GM23338 (cell line): ENCODE measurements at regions not wholly inside any gene's neighbourhood (a gene's known extent, or its start where the extent isn't known, plus 50 kb on each side); places are given as distances from the start of the nearest gene placed in this dataset.

Source experiments
- ATAC-seq: fragments of 200-7000 bp; cut with Tn5 transposase; 3 replicates; pipeline ENCODE4 v1.9.1; 2020
- DNase-seq: peaks from one replicate; pipeline ENCODE4 v3.0.0-alpha.2; 2015; ENCODE audit warnings: low spot score
- H2AFZ ChIP-seq: fragments of 200-600 bp; sonication (generic); 2 replicates; pipeline ENCODE4 v1.8.0; 2016; ENCODE audit warnings: antibody characterized with exemption, mild to moderate bottlenecking, moderate library complexity
- H3F3A ChIP-seq: fragments of 200-600 bp; sonication (generic); replicated peaks from 2 replicates; pipeline ENCODE4 v1.8.0; 2017; ENCODE audit warnings: antibody characterized with exemption, mixed run types, low read depth
- H3K27ac ChIP-seq: fragments of 200-600 bp; sonication (generic); 2 replicates; pipeline ENCODE4 v1.6.1; 2016; ENCODE audit warnings: low read depth
- H3K27me3 ChIP-seq: fragments of 200-600 bp; sonication (generic); 2 replicates; pipeline ENCODE4 v1.8.0; 2016; ENCODE audit warnings: mild to moderate bottlenecking, mixed run types, moderate library complexity; ENCODE audit not compliant: insufficient read depth
- H3K36me3 ChIP-seq: fragments of 200-600 bp; sonication (generic); 2 replicates; pipeline ENCODE4 v1.8.0; 2016; ENCODE audit warnings: mild to moderate bottlenecking; ENCODE audit not compliant: insufficient read depth
- H3K4me1 ChIP-seq: fragments of 200-600 bp; sonication (generic); 2 replicates; pipeline ENCODE4 v1.8.0; 2016; ENCODE audit warnings: mild to moderate bottlenecking, moderate library complexity; ENCODE audit not compliant: insufficient read depth
- H3K4me2 ChIP-seq: fragments of 200-600 bp; sonication (generic); 2 replicates; pipeline ENCODE4 v1.7.1; 2017; ENCODE audit warnings: mixed run types
- H3K4me3 ChIP-seq: fragments of 200-600 bp; sonication (generic); 2 replicates; pipeline ENCODE4 v1.6.1; 2016; ENCODE audit warnings: mixed run types
- H3K79me2 ChIP-seq: fragments of 200-600 bp; sonication (generic); replicated peaks from 2 replicates; pipeline ENCODE4 v1.8.0; 2017; ENCODE audit warnings: mild to moderate bottlenecking; ENCODE audit not compliant: insufficient read depth
- H3K9me2 ChIP-seq: fragments of 200-600 bp; sonication (generic); 2 replicates; pipeline ENCODE4 v1.8.0; 2017; ENCODE audit not compliant: insufficient read depth
- H4K20me1 ChIP-seq: fragments of 200-600 bp; sonication (generic); replicated peaks from 2 replicates; pipeline ENCODE4 v1.8.0; 2017; ENCODE audit warnings: mild to moderate bottlenecking; ENCODE audit not compliant: insufficient read depth
- H3K27ac Mint-ChIP-seq: 2 replicates; pipeline ENCODE4 v1.8.0; 2020; ENCODE audit warnings: inconsistent platforms, mild to moderate bottlenecking, moderate library complexity, mixed read lengths
- H3K27me3 Mint-ChIP-seq: 3 replicates; pipeline ENCODE4 v1.8.0; 2022; ENCODE audit warnings: low read depth, mild to moderate bottlenecking, moderate library complexity, mixed read lengths, inconsistent platforms; ENCODE audit not compliant: insufficient read depth, poor library complexity
- H3K36me3 Mint-ChIP-seq: 3 replicates; pipeline ENCODE4 v1.8.0; 2021; ENCODE audit warnings: low read depth, mild to moderate bottlenecking, inconsistent platforms, moderate library complexity, mixed read lengths
- H3K4me1 Mint-ChIP-seq: 3 replicates; pipeline ENCODE4 v1.8.0; 2020; ENCODE audit warnings: mild to moderate bottlenecking, inconsistent platforms, mixed read lengths
- H3K4me3 Mint-ChIP-seq: 3 replicates; pipeline ENCODE4 v1.8.0; 2021; ENCODE audit warnings: moderate library complexity, mild to moderate bottlenecking, inconsistent platforms, mixed read lengths
- H3K9me3 Mint-ChIP-seq: 3 replicates; pipeline ENCODE4 v1.8.0; 2020; ENCODE audit warnings: moderate library complexity, mild to moderate bottlenecking, inconsistent platforms, mixed read lengths
- CREB1 ChIP-seq: fragments of 250-450 bp; sonication (Bioruptor Pico); IDR thresholded peaks from 2 replicates; pipeline ENCODE4 v1.5.0; 2020; ENCODE audit warnings: low read depth, mild to moderate bottlenecking, moderate library complexity
- REST ChIP-seq: IDR thresholded peaks from one replicate; pipeline ENCODE4 v1.6.1; 2018; ENCODE audit warnings: antibody characterized with exemption; ENCODE audit not compliant: unreplicated experiment
- ZNF114 ChIP-seq: fragments of 250-450 bp; sonication (Bioruptor Pico); IDR thresholded peaks from 2 replicates; pipeline ENCODE4 v1.5.0; 2020; ENCODE audit warnings: mild to moderate bottlenecking, moderate library complexity
- ZNF331 ChIP-seq: fragments of 250-450 bp; sonication (Bioruptor Pico); IDR thresholded peaks from 2 replicates; pipeline ENCODE4 v1.5.0; 2020; ENCODE audit warnings: low read depth, mild to moderate bottlenecking, moderate library complexity
- TF ChIP-seq, protein P1 (sequence below), 2 experiments: fragments of 200-600 bp in 1 of 2; sonication (generic) in 1 of 2; conservative IDR thresholded peaks; 2 replicates each; pipeline versions ENCODE4 v1.5.1 to v1.6.1; 2016 to 2017; ENCODE audit warnings: antibody characterized with exemption in 2 of 2, low read depth in 2 of 2, mild to moderate bottlenecking in 2 of 2, moderate library complexity in 1 of 2
- TF ChIP-seq, protein P2 (sequence below): IDR thresholded peaks from 2 replicates; pipeline ENCODE4 v1.6.1; 2016; ENCODE audit warnings: antibody characterized with exemption

DNA sequence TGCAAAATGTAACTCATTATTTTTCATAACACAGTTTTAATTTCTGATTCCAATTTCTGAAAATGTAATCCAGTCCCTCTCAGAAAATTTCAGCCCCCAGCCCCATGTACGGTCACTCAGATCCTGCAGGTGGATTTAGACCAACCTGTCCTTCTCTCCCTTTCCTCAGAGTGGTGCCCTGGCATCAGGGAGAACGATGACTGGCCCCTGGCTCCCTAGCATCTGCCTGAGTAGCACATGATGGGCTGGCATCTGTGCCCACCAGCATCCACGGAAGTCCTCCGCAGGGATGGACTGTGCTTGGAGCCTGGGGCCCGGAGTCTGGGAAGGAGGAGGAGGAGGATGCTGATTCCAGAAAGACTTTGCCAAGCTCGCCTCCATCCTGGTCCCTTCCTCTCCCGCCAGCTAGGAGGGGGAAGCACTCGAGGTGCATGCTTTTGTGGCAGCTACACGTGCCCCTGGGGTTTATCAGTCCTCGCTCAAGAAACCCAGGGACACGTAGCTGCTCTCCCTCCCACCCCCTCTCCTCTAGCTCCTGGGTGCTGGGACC is 54.4 kb upstream of the RUFY1 start:
- Histone ChIP-seq H3K4me2 (no peak overlapping the region), H4K20me1 (no peaks in the 10 kb centered on the region), H3F3A (no peaks in the 10 kb centered on the region), H3K4me1 (no peaks in the 10 kb centered on the region), H3K27ac (no peak overlapping the region), H3K36me3 (no peaks in the 10 kb centered on the region), H3K27me3 (no peaks in the 10 kb centered on the region), H3K9me2 (no peaks in the 10 kb centered on the region), H2AFZ (no peak overlapping the region; the same call in 1 of the 2 replicates), H3K79me2 (no peaks in the 10 kb centered on the region), H3K4me3 (no peak overlapping the region)
- peak; percentile 77 for ATAC-seq
- TF ChIP-seq CREB1 (CRISPR knock-in tag): no peak
- TF ChIP-seq, protein P1, sequence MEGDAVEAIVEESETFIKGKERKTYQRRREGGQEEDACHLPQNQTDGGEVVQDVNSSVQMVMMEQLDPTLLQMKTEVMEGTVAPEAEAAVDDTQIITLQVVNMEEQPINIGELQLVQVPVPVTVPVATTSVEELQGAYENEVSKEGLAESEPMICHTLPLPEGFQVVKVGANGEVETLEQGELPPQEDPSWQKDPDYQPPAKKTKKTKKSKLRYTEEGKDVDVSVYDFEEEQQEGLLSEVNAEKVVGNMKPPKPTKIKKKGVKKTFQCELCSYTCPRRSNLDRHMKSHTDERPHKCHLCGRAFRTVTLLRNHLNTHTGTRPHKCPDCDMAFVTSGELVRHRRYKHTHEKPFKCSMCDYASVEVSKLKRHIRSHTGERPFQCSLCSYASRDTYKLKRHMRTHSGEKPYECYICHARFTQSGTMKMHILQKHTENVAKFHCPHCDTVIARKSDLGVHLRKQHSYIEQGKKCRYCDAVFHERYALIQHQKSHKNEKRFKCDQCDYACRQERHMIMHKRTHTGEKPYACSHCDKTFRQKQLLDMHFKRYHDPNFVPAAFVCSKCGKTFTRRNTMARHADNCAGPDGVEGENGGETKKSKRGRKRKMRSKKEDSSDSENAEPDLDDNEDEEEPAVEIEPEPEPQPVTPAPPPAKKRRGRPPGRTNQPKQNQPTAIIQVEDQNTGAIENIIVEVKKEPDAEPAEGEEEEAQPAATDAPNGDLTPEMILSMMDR (conservative IDR thresholded peaks at IDR 0.05; ENCODE audit: low read depth in 2 of 2): peak; percentile 20 to 70; a peak in 3 of 4 replicates
- Mint-ChIP-seq H3K9me3 (peaks cover 6% of the 10 kb centered on the region; the same call in 1 of the 3 replicates), H3K27ac (no peak overlapping the region), H3K4me1 (no peaks in the 10 kb centered on the region; the same call in 2 of the 3 replicates), H3K27me3 (peaks cover 8% of the 10 kb centered on the region), H3K36me3 (no peaks in the 10 kb centered on the region), H3K4me3 (no peak overlapping the region)
- no peak for DNase-seq

DNA sequence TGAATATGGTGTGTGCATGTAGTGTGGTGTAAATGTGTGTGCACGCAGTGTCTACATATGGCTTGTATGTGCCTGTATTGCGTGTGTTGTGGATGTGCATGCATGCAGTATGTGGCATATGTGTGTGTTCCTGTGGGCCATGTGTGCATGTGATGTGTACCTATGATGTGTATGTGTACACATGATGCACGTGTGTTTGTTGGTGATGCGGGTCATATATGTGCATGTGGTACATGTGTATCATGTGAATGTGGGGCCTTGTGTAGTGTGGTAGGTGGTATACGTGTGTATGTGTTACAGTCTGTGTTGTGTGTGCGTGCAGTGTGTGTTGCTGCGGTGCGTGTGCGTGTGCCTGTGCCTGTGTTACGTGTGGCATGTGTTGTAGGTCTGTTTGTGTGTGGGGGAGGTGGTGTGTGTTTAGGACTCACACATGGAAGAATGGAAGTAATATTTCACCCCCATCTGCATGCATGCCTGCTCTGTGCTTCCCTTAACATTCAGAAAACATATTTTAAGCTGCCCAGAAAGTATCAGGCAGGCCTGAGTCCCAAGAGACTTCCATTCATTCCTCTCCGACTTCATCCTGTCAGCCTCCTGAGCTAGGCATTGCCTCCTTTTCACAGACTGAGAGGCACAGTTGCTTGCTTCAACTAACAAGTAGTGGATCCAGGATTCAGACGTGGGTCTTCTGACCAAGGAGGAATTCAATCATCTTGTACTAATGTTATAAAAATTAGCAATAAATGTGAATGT is 55.4 kb upstream of the RUFY1 start:
- Histone ChIP-seq H2AFZ (no peak overlapping the region), H3K4me1 (no peaks in the 10 kb centered on the region), H3K27ac (no peak overlapping the region), H3K36me3 (no peaks in the 10 kb centered on the region), H3K27me3 (no peaks in the 10 kb centered on the region), H4K20me1 (no peaks in the 10 kb centered on the region), H3K4me2 (no peak overlapping the region), H3K79me2 (no peaks in the 10 kb centered on the region), H3F3A (no peaks in the 10 kb centered on the region), H3K9me2 (no peaks in the 10 kb centered on the region), H3K4me3 (no peak overlapping the region)
- DNase-seq (no peak), ATAC-seq (no peak)
- H3K9me3 Mint-ChIP-seq: peaks cover 9% of the 10 kb centered on the region; the same call in 1 of the 3 replicates
- no peaks in the 10 kb centered on the region; the same call in 2 of the 3 replicates for H3K4me1 Mint-ChIP-seq
- TF ChIP-seq ZNF331 (CRISPR knock-in tag) (no peak), ZNF114 (CRISPR knock-in tag) (no peak), REST (no peak)
- TF ChIP-seq, protein P2, sequence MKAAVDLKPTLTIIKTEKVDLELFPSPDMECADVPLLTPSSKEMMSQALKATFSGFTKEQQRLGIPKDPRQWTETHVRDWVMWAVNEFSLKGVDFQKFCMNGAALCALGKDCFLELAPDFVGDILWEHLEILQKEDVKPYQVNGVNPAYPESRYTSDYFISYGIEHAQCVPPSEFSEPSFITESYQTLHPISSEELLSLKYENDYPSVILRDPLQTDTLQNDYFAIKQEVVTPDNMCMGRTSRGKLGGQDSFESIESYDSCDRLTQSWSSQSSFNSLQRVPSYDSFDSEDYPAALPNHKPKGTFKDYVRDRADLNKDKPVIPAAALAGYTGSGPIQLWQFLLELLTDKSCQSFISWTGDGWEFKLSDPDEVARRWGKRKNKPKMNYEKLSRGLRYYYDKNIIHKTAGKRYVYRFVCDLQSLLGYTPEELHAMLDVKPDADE: no peak
- TF ChIP-seq, protein P1 (conservative IDR thresholded peaks at IDR 0.05; ENCODE audit: low read depth in 2 of 2): no peak
- no peak overlapping the region for H3K27ac Mint-ChIP-seq
- no peak overlapping the region for H3K4me3 Mint-ChIP-seq
- H3K36me3 Mint-ChIP-seq: no peaks in the 10 kb centered on the region
- peaks cover 8% of the 10 kb centered on the region for H3K27me3 Mint-ChIP-seq
